ENCODE measurements at regions not wholly inside any gene's neighbourhood (a gene's known extent, or its start where the extent isn't known, plus 50 kb on each side); places are given as distances from the start of the nearest gene placed in this dataset.
"Not testable (repeated sequence)": the region's sequence is repeated elsewhere in the genome, so short reads cannot be mapped to it uniquely, and the experiment has no call there.

- Mint-ChIP-seq H3K4me1 (no peaks in the 10 kb centered on the region), H3K36me3 (ENCODE audit: low read depth) (no peaks in the 10 kb centered on the region), H3K4me3 (no peak overlapping the region), H3K27me3 (peaks cover 12% of the 10 kb centered on the region), H3K9me3 (peaks cover 3% of the 10 kb centered on the region), H3K27ac (no peak overlapping the region)
- no peak for ATAC-seq (replicated peaks)
These were observed 83.8 kb upstream of the BOD1L1 start for GRCh38 chr4:13711233-13711785.

DNA sequence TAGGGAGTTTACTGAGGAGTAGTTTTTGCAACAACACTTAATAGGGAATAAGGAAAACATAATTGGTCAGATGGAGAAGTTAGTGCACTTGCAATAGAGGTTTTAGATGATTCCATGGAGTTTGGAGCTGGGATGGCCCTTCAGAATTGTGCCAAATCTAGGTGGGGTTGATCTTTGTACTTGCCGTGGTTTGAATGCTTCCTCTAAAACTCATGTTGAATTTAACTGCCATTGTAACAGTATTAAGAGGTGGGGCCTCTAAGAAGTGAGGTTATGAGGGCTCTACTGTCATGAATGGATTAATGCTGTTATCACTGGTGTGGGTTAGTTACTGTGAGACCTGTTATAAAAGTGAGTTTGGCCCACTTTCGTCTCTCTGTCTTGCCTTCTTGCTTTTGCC is 94.4 kb upstream of the BOD1L1 start:
- H3K4me1 Mint-ChIP-seq = no peaks in the 10 kb centered on the region
- no peaks in the 10 kb centered on the region for H3K9me3 Mint-ChIP-seq
- no peaks in the 10 kb centered on the region for H3K36me3 Mint-ChIP-seq (ENCODE audit: low read depth)
- ATAC-seq (replicated peaks) = no peak
- no peak overlapping the region for H3K27ac Mint-ChIP-seq
- no peak overlapping the region for H3K4me3 Mint-ChIP-seq
- peaks cover 3% of the 10 kb centered on the region for H3K27me3 Mint-ChIP-seq

- Mint-ChIP-seq H3K4me3 (no peak overlapping the region), H3K27ac (no peak overlapping the region), H3K4me1 (no peaks in the 10 kb centered on the region), H3K36me3 (ENCODE audit: low read depth) (no peaks in the 10 kb centered on the region), H3K9me3 (no peaks in the 10 kb centered on the region), H3K27me3 (peaks cover under 1% of the 10 kb centered on the region)
- no peak for ATAC-seq (replicated peaks)
These were observed 95.1 kb upstream of the BOD1L1 start for GRCh38 chr4:13722649-13723048.

GRCh38 chr4:13728761-13729160 is 101.2 kb upstream of the BOD1L1 start:
- Mint-ChIP-seq H3K4me3 (no peak overlapping the region), H3K27me3 (peaks cover 3% of the 10 kb centered on the region), H3K36me3 (ENCODE audit: low read depth) (no peaks in the 10 kb centered on the region), H3K9me3 (no peaks in the 10 kb centered on the region), H3K4me1 (no peaks in the 10 kb centered on the region), H3K27ac (no peak overlapping the region)
- no peak for ATAC-seq (replicated peaks)

- Mint-ChIP-seq H3K27ac (no peak overlapping the region), H3K4me3 (no peak overlapping the region), H3K36me3 (ENCODE audit: low read depth) (no peaks in the 10 kb centered on the region), H3K9me3 (no peaks in the 10 kb centered on the region), H3K27me3 (peaks cover 3% of the 10 kb centered on the region), H3K4me1 (no peaks in the 10 kb centered on the region)
- no peak for ATAC-seq (replicated peaks)
These were observed 103.5 kb upstream of the BOD1L1 start for GRCh38 chr4:13731019-13731418.

DNA sequence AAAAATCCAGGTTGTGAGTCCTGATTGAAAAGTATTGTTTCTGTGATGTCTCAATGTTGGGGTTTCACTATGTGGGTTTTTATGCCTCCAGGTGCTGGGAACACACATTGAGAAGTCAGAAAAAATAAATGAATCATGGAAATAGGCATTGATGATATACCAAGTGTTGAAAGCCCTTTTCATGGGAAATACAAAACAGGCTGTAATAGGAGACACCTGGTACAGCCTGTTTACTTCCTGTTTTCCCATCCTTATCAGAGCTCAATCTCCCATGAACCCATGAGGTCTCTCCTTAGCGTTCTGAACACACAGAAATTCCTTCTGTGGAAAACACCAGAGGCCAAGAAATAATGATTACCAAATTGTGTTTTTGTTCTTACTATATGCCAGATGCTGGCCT is 106.3 kb upstream of the BOD1L1 start:
- ATAC-seq (replicated peaks) = no peak
- Mint-ChIP-seq H3K4me3 (no peak overlapping the region), H3K27ac (no peak overlapping the region), H3K4me1 (no peaks in the 10 kb centered on the region), H3K36me3 (ENCODE audit: low read depth) (no peaks in the 10 kb centered on the region), H3K27me3 (peaks cover 3% of the 10 kb centered on the region), H3K9me3 (no peaks in the 10 kb centered on the region)

DNA sequence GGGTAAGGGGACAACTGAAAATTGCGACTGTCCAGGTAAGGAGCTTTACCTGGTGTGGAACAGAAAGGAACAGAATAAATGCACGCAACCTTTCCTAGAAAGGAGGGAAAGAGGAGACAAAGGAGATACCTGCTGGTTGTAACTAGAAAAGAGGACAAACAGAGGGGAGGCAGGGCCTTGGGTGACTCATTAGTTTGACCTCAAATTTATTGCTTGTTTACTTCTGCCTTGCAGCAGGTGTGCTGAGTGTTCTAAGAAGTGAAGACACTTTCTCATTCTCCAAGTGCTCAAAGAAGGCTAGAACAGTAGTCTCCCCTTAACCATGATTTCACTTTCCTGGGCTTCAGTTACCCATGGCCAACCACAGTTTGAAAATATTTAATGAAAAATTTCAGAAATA is 123.1 kb upstream of the BOD1L1 start:
- no peaks in the 10 kb centered on the region for H3K36me3 Mint-ChIP-seq (ENCODE audit: low read depth)
- no peak overlapping the region for H3K27ac Mint-ChIP-seq
- no peak overlapping the region for H3K4me3 Mint-ChIP-seq
- ATAC-seq (replicated peaks) = no peak
- no peaks in the 10 kb centered on the region for H3K4me1 Mint-ChIP-seq
- H3K27me3 Mint-ChIP-seq = peaks cover 17% of the 10 kb centered on the region
- H3K9me3 Mint-ChIP-seq = no peaks in the 10 kb centered on the region

- H3K4me1 Mint-ChIP-seq; H3K36me3 Mint-ChIP-seq (ENCODE audit: low read depth); ATAC-seq (replicated peaks); H3K4me3 Mint-ChIP-seq; H3K27ac Mint-ChIP-seq; H3K27me3 Mint-ChIP-seq: not testable (repeated sequence)
- H3K9me3 Mint-ChIP-seq = peaks cover 30% of the 10 kb centered on the region
These were observed 134.1 kb upstream of the BOD1L1 start for GRCh38 chr4:13761581-13761980.

- Mint-ChIP-seq H3K27me3 (no peaks in the 10 kb centered on the region), H3K9me3 (peaks cover 27% of the 10 kb centered on the region), H3K4me1 (no peaks in the 10 kb centered on the region), H3K36me3 (ENCODE audit: low read depth) (no peaks in the 10 kb centered on the region), H3K4me3 (no peak overlapping the region), H3K27ac (no peak overlapping the region)
- ATAC-seq (replicated peaks) = no peak
These were observed 134.6 kb upstream of the BOD1L1 start for GRCh38 chr4:13762130-13762529.

DNA sequence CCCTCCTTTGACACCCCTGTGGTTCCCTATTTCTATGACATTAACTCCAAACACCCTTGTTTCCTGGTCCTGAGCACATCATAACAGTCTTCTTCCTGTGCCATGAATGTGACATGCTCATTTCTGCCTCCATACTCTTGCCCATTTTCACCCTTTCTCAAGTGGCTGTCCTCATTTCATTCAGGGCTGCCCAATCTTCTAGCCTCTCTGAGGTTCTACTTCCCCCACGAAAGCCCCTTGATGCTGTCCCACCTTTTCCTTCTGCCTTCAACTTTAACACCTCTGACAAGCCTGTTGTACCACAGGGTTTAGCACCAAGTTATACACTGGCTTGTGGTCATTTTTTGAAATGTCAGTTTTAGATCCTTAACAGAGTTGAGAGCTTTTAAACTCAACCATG is 136.2 kb upstream of the BOD1L1 start:
- ATAC-seq (replicated peaks) = no peak
- no peak overlapping the region for H3K27ac Mint-ChIP-seq
- no peaks in the 10 kb centered on the region for H3K27me3 Mint-ChIP-seq
- no peaks in the 10 kb centered on the region for H3K4me1 Mint-ChIP-seq
- H3K9me3 Mint-ChIP-seq = peaks cover 17% of the 10 kb centered on the region
- H3K36me3 Mint-ChIP-seq (ENCODE audit: low read depth) = no peaks in the 10 kb centered on the region
- H3K4me3 Mint-ChIP-seq = no peak overlapping the region

GRCh38 chr4:13765539-13765938 is 138.0 kb upstream of the BOD1L1 start:
- no peaks in the 10 kb centered on the region for H3K4me1 Mint-ChIP-seq
- H3K4me3 Mint-ChIP-seq = no peak overlapping the region
- no peak for ATAC-seq (replicated peaks)
- H3K27me3 Mint-ChIP-seq = no peaks in the 10 kb centered on the region
- H3K9me3 Mint-ChIP-seq = peaks cover 11% of the 10 kb centered on the region
- H3K27ac Mint-ChIP-seq = no peak overlapping the region
- no peaks in the 10 kb centered on the region for H3K36me3 Mint-ChIP-seq (ENCODE audit: low read depth)

DNA sequence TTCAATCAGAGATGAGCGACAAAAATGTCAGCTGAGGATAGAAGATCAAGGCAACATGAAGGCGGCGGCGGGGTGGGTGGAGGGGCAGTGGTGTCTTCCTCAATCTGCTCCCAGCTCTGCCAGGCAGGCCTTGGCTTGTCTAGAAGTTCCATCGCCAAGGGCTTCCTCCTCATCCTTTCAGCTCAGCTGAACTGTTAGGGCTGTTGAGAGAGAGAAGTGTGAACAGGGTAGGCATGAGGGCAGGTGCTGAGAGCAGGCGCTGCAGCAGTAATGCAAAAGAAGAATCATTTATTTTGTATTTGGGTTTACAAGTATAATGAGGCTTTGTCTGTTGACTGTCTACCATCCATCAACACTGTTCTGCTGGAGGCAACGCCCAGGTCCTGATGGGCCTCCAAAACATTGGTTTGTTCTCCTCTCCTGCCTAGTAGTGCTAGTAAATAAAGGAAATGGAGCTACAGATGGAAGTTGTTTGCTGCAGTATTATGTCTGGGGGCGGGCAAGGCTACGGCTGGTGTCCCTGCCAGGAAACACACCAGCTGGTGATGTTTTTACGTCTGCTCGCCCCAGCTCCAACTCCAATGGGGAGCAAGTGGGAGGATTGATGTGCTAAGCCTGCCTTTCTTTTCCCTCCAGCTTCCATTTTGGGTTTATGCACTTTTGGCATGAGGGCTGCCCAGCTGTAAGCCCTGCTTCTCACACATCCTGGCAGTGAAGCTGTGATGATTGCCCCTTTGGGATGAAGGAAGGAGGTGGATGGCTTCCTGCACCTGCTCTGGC is 139.4 kb upstream of the BOD1L1 start:
- Mint-ChIP-seq H3K4me1 (no peaks in the 10 kb centered on the region), H3K27me3 (no peaks in the 10 kb centered on the region), H3K36me3 (ENCODE audit: low read depth) (no peaks in the 10 kb centered on the region), H3K27ac (no peak overlapping the region), H3K9me3 (peaks cover 11% of the 10 kb centered on the region), H3K4me3 (no peak overlapping the region)
- ATAC-seq (replicated peaks) = no peak

GRCh38 chr4:13777341-13777740 is 149.8 kb upstream of the BOD1L1 start:
- Mint-ChIP-seq H3K36me3 (ENCODE audit: low read depth) (no peaks in the 10 kb centered on the region), H3K4me3 (no peak overlapping the region), H3K27me3 (peaks cover 3% of the 10 kb centered on the region), H3K4me1 (no peaks in the 10 kb centered on the region), H3K27ac (no peak overlapping the region), H3K9me3 (peaks cover 7% of the 10 kb centered on the region)
- ATAC-seq (replicated peaks) = no peak

- Mint-ChIP-seq H3K9me3 (peaks cover 10% of the 10 kb centered on the region), H3K4me3 (no peak overlapping the region), H3K27me3 (peaks cover 1% of the 10 kb centered on the region), H3K36me3 (ENCODE audit: low read depth) (no peaks in the 10 kb centered on the region), H3K4me1 (no peaks in the 10 kb centered on the region), H3K27ac (no peak overlapping the region)
- no peak for ATAC-seq (replicated peaks)
These were observed 150.8 kb upstream of the BOD1L1 start for GRCh38 chr4:13778367-13778766.

GRCh38 chr4:13782231-13782630 is 154.7 kb upstream of the BOD1L1 start:
- H3K27ac Mint-ChIP-seq = no peak overlapping the region
- no peaks in the 10 kb centered on the region for H3K4me1 Mint-ChIP-seq
- ATAC-seq (replicated peaks) = no peak
- peaks cover 10% of the 10 kb centered on the region for H3K9me3 Mint-ChIP-seq
- no peaks in the 10 kb centered on the region for H3K27me3 Mint-ChIP-seq
- no peaks in the 10 kb centered on the region for H3K36me3 Mint-ChIP-seq (ENCODE audit: low read depth)
- H3K4me3 Mint-ChIP-seq = no peak overlapping the region

Measured in activated T-helper 17 cell treated with anti-CD3 and anti-CD28 coated beads, Interleukin-2, amount 50 U/mL, for 72 hours (primary cell).